GM21390 (cell line): ENCODE measurements at regions not wholly inside any gene's neighbourhood (a gene's known extent, or its start where the extent isn't known, plus 50 kb on each side); places are given as distances from the start of the nearest gene placed in this dataset.

Experiments used
- ATAC-seq: cut with Tn5 transposase; IDR thresholded peaks from one replicate; pipeline ENCODE4 v1.9.1; 2021; ENCODE audit not compliant: unreplicated experiment

DNA sequence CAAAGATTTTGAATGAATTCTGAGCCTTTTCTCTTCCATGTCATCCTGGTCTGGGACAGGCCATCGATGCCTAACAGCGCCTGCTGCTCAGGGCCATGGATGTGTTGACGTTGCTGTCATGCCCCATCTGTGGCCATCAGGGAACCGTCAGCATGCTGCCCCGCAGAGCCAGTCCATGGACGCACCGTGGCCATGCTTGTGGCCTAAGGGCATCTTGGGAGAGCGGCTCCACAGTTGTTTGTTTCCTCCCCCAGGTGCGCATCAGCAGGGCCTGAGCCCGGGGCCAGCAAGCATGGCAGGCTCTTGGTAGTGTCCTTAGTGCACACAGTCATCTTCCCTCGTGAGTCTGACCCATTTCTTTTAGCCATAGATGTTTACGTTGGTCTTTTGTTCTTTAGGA, 142.7 kb downstream of the VAPA start:
- ATAC-seq, result no peak

DNA sequence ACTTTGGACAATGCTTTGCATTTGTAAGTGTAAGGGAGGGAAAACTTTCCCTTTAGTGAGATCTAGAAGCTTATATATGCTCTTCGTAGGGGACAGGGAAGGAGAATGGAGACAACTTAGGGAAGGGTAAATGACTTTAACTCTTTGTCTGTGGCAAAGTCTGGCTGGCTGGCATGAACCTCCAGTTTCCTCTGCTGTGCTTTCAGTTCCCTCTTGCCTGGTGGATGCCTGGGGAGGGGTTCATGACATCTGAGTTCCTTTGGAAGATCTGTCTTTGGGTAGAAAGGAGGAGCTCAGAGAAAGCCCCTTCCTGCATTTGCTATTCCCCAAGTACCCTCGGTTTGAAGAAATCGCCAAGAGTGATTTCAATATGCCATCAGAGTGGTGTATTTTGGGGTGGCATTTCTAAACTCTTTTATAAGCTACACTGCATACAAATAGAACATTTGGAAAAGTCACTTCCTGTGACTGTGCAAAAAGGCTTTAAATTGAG, 143.6 kb downstream of the VAPA start:
- ATAC-seq, result no peak

DNA sequence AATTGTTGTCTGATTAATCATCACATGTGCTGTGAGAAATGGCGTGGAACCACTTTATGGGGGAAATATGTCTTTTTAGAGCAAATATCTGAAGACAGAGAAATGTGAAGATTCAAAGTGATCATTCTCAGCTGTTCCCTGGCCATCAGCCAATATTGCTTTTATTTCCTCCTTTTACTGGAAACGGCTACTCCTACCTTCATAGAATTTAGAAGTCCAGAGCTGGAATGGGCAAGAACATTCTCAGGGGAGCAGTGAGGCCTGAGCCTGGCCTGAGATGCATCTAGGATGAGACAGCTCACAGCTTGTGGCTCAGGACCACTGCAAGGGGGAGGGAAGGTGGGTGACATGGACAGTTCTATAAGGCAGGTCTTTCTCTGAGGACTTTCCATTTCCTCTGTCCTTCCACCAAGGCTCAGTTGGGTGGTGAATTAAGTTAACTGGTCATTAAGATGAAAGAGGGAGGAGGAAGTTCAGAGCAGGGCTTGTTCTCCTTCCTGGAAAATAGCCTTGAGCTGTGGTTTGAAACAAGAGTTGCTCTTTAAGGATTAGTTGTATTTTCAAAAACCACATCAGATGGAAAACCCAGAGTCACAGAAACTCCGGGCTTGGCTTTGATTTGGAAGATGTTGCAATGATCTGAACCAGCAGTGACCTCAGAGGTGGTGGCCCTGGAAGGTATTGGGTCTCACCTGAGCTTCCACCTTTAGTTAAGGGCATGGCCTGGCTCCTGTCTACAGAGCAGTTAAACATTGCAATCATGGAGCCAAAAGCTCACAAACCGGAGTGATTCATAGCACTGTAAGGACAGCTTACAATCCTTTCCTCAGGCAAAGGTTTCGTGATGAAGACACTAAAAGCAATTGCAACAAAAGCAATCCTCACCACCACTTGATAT, 144.3 kb downstream of the VAPA start:
- ATAC-seq, result no peak

DNA sequence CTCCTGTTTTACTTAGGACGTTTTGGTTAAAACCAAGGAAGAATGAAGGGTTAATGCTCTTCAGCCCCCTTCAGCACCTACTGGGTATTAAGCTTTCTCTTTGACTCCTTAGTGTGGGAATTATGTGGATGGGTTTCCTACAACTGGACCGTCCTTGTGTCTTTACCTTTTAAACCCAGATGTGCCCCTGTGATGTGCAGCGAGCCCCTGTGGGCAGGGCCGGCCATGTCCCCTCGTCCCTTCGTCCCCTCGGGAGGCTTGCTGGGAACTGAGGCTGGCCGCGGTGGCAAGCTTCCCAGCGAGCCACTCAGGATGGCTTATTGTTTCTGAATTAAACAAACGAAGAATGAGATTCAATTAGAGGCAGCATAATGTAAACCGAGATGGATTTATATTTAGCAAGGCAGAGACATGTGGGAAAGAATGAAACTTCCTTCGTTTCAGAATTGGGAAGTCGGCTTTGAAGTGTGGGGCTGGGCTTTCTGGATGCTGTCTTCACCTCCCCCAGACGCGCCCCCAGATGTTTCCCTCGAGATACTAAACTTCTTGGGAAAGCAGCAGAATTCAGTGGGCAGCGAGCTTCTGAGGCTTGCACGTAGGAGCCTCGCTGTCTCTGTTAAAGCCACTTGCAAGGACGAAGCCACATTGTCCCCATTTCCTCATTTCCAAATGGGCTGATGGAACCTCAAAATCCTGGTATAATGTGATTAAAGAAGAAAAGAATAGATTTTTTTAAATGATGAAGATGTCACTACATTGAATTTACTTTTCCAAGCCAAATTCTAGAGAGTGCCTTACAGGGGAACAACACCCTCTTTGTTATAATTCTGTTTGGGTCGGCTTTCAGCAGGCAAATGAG, 146.0 kb downstream of the VAPA start:
- no peak for ATAC-seq

DNA sequence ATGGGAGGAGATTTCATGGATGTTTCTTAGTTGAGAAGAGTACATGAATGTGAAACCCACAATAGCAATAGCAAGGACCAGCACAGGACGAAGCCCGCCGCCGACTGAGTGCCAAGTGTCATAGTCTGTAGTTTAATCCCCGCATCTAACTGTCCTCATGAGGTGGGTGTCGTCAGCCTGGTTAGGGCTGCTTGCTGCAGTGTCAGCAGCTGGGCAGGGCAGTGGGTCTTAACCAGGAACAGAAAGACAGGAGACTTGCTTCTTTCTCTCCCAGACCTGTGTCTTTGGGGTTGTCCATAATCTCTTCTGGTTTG, 146.6 kb downstream of the VAPA start:
- no peak for ATAC-seq

DNA sequence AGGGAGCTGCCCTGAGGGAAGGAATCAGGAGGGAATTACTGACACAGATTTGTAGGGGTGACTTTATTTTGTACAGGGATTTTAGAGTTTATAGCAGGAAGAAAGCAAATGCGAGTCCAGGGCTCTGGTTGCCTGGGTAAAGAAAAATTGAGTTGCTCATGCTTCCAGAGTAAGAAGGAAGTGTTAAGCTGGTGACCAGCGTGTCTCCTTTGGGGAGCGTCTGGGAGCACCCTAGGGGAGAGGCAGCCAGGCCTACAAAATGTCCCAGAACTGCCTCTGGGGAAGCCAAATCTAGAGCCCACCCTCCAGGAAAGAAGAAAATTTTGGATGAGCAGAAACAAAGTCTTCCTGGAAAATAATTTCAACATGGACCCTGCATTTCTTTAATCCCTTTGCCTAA, 147.0 kb downstream of the VAPA start:
- ATAC-seq, result no peak

DNA sequence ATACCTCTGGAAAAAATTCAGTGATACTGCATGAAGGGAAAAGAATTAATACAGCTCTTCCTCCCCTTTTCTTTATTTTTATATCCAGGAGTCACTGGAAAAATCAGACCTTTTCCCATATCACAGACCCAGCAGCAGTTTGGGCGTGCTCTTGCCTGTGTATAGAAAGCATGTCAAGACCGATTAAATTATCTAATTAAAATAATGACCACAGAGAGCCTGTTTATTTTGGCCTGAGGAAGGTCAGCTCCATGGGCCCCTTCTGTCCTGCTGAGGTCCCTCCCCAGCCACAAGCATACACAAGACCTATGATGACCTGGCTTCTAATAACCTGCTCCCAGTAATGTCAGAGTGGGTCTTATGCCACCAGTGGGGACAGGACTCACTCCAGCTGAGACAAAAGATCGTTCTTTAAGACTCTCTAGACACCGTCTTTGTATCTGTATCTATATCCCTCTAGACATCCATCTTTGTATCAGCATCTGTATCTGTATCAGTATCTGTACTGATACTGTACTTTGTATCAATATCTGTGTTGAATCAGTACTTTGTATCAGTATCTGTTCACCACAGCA, 147.8 kb downstream of the VAPA start:
- ATAC-seq, result no peak

DNA sequence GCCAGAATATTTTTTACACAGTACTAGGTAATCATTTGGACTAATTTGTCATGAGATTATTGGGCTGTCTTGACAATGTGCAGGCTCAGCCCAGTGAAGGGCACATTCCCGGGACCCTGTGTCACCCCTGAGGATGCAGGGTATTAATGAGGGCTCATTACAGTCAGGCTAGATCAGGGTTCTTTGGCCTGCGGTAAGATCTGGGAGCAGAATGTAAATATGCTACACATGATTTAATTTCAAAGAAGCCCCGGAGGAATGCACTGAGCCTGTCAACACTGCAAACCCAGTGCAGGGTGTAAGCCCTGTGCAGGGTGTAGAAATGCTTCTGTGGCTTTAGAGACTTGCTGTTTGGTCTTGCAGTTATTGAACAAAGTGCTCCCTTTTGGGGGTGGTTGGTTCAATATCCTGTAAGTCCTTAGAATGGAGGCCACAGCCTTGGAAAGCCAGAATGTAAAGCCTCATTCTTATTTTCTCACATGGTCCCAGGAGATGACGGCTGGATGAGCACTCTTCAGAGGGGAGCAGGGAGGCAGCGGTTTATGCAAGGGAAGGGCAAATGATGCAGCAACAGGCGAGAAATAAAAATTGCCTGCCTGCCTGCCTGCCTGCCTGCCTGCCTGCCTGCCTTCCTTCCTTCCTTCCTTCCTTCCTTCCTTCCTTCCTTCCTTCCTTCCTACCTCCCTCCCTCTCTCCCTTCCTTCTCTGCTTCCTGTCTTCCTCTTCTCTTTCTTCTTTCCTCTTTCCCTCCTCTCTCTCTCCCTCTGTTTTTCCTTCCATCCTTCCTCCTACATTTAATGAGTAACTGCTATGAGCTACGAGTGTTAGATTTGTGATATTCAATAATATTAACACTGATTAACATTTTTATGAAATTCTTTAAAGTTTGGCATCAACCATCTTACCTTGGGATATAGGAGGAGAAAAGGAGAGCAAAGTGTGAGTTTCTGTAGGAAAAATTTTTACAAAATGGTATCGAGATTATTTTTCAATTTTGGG, 148.8 kb downstream of the VAPA start:
- no peak for ATAC-seq

DNA sequence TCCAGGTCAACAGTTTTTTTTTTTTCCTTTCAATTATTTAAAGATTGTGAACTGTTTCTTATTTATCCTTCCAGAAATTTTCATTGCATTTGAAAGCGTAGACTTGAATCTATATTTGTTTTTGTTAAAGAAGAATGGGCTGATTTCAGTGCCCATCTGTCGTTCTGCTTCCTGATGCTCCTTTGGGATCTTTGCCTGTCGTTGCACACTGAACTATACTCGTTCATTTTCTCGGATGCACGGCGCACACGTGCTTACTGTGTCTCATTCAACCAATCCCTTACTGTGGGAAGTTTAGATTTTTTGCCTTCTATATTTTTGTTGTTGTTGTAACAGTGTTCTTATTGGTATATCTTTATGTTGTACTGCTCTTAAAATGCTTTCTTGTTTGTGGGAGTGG, 149.7 kb downstream of the VAPA start:
- ATAC-seq, result no peak

DNA sequence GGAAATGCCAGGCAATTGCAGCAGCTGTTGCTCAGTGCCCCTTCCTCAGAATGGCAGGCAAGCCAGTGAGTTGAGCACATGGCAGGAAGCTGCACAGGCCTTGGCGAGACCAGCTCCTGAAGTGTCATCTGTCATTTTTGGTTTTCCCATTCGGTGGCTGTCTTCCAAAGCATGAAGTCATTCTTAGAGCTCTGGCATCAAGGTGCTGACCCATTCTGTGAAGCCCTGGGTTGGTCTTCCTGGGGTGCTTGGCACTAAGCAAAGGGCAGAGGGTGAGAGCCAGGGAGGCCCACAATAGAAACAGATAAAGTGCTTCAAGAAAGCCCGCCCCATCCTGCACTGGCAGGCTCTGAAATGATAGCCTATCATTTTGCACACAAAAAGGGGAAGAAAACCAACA, 150.5 kb downstream of the VAPA start:
- ATAC-seq, result no peak

DNA sequence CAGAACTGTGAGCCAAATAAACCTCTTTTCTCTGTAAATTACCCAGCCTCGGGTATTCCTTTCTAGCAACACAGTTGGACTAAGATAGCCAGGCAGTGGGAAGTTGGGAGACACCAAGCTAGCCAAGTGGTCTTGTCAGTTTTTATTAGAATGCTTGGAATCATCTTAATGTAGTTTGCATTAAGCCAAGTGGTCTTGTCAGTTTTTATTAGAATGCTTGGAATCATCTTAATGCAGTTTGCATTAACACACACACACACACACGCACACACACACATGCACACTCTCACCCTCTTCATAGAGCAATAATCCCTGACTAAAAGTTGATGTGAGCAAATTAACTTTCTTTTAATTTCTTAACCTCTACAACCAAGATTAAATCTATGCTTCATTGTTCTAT, 151.5 kb downstream of the VAPA start:
- ATAC-seq, result no peak

DNA sequence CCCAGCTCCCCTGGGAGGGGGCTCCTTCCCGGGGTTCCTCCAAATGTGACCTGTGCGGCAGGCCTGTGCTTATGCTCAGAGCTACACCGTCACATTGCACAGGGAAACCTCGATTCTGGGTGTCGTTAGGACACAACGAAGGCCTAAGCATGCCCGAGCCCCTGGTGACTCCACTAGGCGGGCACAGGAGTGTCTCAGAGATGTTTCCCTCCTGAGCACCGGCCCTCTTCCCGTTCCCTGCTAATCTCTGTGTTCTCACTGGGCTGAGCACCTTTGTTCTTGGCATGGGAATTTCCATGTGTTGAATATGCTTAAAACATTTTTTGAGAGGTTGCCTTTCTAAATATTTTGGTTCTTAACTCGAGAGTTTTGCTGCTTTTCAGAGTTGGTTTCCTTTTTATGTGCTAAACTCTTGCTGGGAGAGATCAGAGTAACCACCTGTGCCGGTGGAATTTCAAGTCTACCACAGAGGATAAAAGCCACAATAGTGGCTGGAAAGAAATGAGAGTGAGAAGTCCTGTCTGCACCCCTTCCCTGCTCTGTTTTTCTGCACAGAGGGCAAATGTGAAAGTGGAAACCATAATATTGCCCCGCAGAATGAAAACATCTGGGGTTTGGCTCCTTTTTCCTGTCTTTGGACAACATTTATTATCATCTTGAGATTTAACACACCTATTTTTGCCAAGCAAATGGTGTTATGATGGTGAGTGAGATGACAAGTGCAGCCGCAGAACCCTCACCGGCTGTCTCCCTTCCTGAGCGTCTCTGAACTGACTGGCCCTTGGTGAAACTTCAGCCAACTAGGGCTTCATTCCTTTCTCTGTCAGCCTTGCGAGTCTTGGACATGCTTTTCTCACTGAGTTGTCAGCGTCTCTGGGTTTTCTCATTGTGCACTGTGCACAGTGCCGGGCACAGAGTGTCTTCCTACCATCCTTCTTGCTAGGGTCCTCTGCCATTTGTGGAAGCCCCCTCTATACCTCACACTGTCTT, 154.1 kb downstream of the VAPA start:
- no peak for ATAC-seq

DNA sequence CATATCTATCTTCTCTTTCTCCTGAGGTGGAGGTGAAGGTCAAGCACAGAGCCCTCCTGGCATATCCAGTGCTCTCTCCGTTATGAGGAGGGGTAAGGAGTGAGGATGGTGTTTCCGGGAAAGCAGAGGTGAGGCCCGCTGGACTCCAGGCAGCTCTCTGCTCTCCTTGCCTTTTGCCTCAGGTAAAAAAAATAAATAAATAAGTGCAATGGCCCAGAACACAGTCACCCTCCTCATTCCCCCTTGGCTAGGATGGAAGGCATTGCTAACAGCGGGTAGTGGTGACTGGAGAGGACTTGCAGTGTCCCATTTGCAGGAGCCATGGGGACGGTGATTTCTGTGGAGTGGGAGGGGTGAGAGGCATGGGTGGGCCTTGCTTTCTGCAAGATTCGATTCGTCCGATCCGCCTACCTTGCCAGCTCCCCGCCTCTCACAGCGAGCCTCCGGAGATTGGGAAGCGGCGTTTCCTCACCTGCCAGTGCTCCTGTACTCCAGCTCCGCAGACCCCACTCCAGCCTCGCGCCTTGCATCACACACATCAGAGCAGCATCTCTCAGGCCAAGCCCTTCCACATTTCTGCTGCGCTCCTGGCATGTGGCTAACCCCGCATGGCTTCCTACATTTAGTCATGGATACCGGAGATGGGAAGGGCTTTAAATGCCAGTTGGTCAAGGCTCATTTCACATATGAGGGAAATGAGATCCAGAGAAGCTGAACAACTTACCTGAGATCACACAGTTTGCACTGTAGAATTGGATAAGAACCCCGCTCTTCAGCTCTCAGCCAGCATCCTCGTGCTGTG, 155.2 kb downstream of the VAPA start:
- ATAC-seq, result no peak

DNA sequence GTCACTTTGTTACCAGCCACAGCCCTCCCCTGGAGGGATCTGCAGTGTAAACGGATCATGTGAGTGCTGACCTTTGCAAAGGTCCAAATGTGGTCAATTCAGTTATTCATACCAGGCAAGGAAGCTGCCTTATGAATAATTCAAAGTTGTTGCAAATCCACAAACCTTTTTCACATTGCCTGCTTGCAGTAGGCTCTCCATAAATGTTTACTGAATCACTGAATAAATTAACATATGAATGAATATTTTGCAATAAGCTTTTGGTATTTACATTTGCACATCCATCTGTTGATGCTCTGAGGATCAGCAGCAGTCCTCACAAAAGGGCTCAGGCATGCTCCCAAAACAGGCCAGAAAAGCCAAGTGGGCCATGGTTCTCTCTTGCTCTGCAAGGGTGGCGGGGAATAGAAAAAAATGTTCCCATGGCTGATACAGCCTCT, 156.8 kb downstream of the VAPA start:
- ATAC-seq, result no peak

DNA sequence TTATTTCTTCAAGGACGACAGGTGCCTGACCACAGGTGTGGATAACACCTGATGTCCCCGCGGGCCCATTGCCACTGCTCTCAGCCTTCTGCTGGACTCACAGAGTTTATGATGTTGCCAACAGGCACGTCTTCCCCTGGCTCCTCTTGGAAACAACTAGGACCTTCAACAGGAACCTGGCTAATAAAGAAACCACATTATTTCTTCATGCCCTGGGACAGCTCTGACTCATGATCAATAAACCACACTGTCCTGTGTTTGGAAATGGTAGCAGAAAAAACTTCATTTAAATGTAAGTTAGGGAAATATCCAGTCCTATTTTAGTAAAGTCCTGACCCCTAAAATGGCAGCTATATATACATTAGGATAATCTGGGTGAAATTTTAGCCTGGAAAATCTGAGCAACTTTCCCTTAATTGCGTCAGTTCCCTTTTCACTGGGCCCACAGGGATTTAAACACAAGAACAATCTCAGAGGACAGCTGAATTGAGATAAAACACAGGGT, 158.9 kb downstream of the VAPA start:
- no peak for ATAC-seq

DNA sequence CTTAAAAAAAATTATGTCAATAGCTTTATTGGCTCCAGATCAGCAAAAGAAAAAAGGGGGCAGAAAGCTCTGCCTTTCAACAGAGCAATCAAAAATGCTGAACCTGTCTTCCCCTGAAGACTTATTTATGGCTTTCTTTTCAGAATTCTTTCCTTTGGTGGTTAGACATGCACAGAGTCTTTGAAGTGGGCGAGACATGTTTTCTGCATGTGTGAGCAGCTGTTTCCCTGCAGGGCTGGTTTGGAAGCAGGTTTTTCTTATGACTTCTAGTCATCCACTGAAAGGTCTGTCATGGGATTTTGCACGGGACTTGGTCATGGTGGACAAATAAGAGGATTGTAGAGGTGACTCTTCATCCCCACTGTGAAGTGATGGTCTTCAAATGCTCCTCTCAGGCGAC, 160.3 kb downstream of the VAPA start:
- no peak for ATAC-seq

DNA sequence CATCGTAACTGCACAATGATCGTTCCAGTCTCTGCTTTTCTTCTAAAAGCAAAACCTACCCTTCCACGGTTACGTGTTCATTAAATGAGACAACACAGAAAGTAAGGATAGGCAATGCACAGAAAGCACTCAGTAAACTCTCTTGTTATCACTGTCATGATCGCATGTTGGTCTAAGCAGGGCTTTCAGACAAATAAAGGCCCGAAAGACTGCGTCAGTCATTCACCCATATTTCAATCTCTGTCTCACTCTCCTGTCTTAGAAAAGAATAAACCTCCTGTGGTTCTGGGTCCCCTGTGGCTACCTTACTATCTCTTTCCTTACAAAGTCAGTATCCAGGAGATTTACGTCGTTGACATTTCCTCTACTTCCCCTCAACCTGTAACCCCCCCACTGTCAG, 160.9 kb downstream of the VAPA start:
- ATAC-seq, result no peak

DNA sequence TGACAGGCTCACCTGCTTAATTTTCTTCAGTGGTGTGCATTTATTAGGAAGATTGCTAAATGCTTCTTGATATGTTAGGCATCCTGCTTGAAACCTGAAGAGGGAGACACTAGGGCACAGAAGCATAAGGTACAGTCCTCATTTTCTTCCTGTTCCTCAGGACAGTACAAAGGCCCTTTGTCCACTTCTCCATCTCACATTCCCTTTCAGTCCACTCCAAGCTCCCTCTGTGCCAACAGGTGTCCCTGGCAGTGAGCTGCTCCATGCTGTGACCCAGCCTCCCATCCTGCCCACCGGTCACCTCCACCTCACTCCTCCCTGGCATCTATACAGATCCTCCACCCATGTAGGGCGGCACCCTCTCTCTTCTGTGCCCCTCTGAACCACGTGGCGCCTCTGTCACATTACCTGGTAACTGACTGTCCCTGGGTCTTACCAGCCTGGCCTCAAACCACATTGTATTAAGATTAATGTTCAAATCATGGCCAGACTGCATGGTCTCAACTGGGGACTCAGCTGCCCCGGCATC, 162.8 kb downstream of the VAPA start:
- no peak for ATAC-seq
